ENCODE measurements at regions not wholly inside any gene's neighbourhood (a gene's known extent, or its start where the extent isn't known, plus 50 kb on each side); places are given as distances from the start of the nearest gene placed in this dataset.

GRCh38 chr5:167821669-167822068, 469.8 kb upstream of the WWC1 start:
- no peak overlapping the region for H3K4me3 Mint-ChIP-seq
- no peak overlapping the region for H3K27ac Mint-ChIP-seq
- no peaks in the 10 kb centered on the region for H3K9me3 Mint-ChIP-seq

GRCh38 chr5:167822241-167822640, 469.2 kb upstream of the WWC1 start:
- Mint-ChIP-seq H3K27me3 (no peaks in the 10 kb centered on the region), H3K4me1 (no peaks in the 10 kb centered on the region), H3K36me3 (no peaks in the 10 kb centered on the region), H3K9me3 (no peaks in the 10 kb centered on the region), H3K4me3 (no peak overlapping the region), H3K27ac (no peak overlapping the region)

More at GRCh38 chr5:167821669-167822068, 469.8 kb upstream of the WWC1 start:
- no peaks in the 10 kb centered on the region for H3K36me3 Mint-ChIP-seq
- no peaks in the 10 kb centered on the region for H3K27me3 Mint-ChIP-seq
- H3K4me1 Mint-ChIP-seq, result no peaks in the 10 kb centered on the region

GRCh38 chr5:167823405-167823804, 468.0 kb upstream of the WWC1 start:
- H3K36me3 Mint-ChIP-seq, result no peaks in the 10 kb centered on the region
- no peaks in the 10 kb centered on the region for H3K4me1 Mint-ChIP-seq
- H3K27ac Mint-ChIP-seq, result no peak overlapping the region
- no peak overlapping the region for H3K4me3 Mint-ChIP-seq
- no peaks in the 10 kb centered on the region for H3K27me3 Mint-ChIP-seq
- no peaks in the 10 kb centered on the region for H3K9me3 Mint-ChIP-seq

GRCh38 chr5:167827766-167828165, 463.7 kb upstream of the WWC1 start:
- H3K4me3 Mint-ChIP-seq, result no peak overlapping the region
- no peaks in the 10 kb centered on the region for H3K4me1 Mint-ChIP-seq
- no peaks in the 10 kb centered on the region for H3K9me3 Mint-ChIP-seq
- H3K27ac Mint-ChIP-seq, result no peak overlapping the region
- no peaks in the 10 kb centered on the region for H3K36me3 Mint-ChIP-seq
- H3K27me3 Mint-ChIP-seq, result no peaks in the 10 kb centered on the region

GRCh38 chr5:167831754-167832504, 459.5 kb upstream of the WWC1 start:
- H3K27ac Mint-ChIP-seq, result no peak overlapping the region
- no peaks in the 10 kb centered on the region for H3K4me1 Mint-ChIP-seq
- H3K4me3 Mint-ChIP-seq, result no peak overlapping the region
- no peaks in the 10 kb centered on the region for H3K27me3 Mint-ChIP-seq
- peaks cover 10% of the 10 kb centered on the region for H3K9me3 Mint-ChIP-seq
- H3K36me3 Mint-ChIP-seq, result no peaks in the 10 kb centered on the region

- no peaks in the 10 kb centered on the region for H3K4me1 Mint-ChIP-seq
- no peak overlapping the region for H3K4me3 Mint-ChIP-seq
- no peak overlapping the region for H3K27ac Mint-ChIP-seq
- H3K36me3 Mint-ChIP-seq, result no peaks in the 10 kb centered on the region
- H3K27me3 Mint-ChIP-seq, result no peaks in the 10 kb centered on the region
- peaks cover 10% of the 10 kb centered on the region for H3K9me3 Mint-ChIP-seq
Observed at GRCh38 chr5:167832609-167833008, 458.8 kb upstream of the WWC1 start.

GRCh38 chr5:167833456-167833855, 458.0 kb upstream of the WWC1 start:
- no peak overlapping the region for H3K27ac Mint-ChIP-seq
- no peaks in the 10 kb centered on the region for H3K4me1 Mint-ChIP-seq
- H3K9me3 Mint-ChIP-seq, result peaks cover 10% of the 10 kb centered on the region
- no peak overlapping the region for H3K4me3 Mint-ChIP-seq
- no peaks in the 10 kb centered on the region for H3K36me3 Mint-ChIP-seq
- no peaks in the 10 kb centered on the region for H3K27me3 Mint-ChIP-seq

GRCh38 chr5:167835146-167835545, 456.3 kb upstream of the WWC1 start:
- H3K27me3 Mint-ChIP-seq, result no peaks in the 10 kb centered on the region
- no peaks in the 10 kb centered on the region for H3K36me3 Mint-ChIP-seq
- H3K9me3 Mint-ChIP-seq, result peaks cover 10% of the 10 kb centered on the region
- H3K4me1 Mint-ChIP-seq, result no peaks in the 10 kb centered on the region
- no peak overlapping the region for H3K27ac Mint-ChIP-seq
- H3K4me3 Mint-ChIP-seq, result no peak overlapping the region

GRCh38 chr5:167837127-167837526, 454.3 kb upstream of the WWC1 start:
- H3K27ac Mint-ChIP-seq, result no peak overlapping the region
- no peaks in the 10 kb centered on the region for H3K36me3 Mint-ChIP-seq
- peaks cover 10% of the 10 kb centered on the region for H3K9me3 Mint-ChIP-seq
- H3K4me3 Mint-ChIP-seq, result no peak overlapping the region
- no peaks in the 10 kb centered on the region for H3K27me3 Mint-ChIP-seq
- H3K4me1 Mint-ChIP-seq, result no peaks in the 10 kb centered on the region

- Mint-ChIP-seq H3K9me3 (peaks cover 4% of the 10 kb centered on the region), H3K36me3 (no peaks in the 10 kb centered on the region), H3K4me1 (no peaks in the 10 kb centered on the region), H3K27me3 (no peaks in the 10 kb centered on the region), H3K4me3 (no peak overlapping the region), H3K27ac (no peak overlapping the region)
Observed at GRCh38 chr5:167839065-167839464, 452.4 kb upstream of the WWC1 start.

- peaks cover under 1% of the 10 kb centered on the region for H3K9me3 Mint-ChIP-seq
- no peaks in the 10 kb centered on the region for H3K4me1 Mint-ChIP-seq
- H3K27ac Mint-ChIP-seq, result no peak overlapping the region
- no peaks in the 10 kb centered on the region for H3K27me3 Mint-ChIP-seq
- H3K4me3 Mint-ChIP-seq, result no peak overlapping the region
- H3K36me3 Mint-ChIP-seq, result no peaks in the 10 kb centered on the region
Observed at GRCh38 chr5:167840527-167841130, 450.8 kb upstream of the WWC1 start.

GRCh38 chr5:167843881-167844572, 447.4 kb upstream of the WWC1 start:
- H3K9me3 Mint-ChIP-seq, result no peaks in the 10 kb centered on the region
- no peak overlapping the region for H3K4me3 Mint-ChIP-seq
- H3K36me3 Mint-ChIP-seq, result no peaks in the 10 kb centered on the region
- no peak overlapping the region for H3K27ac Mint-ChIP-seq
- no peaks in the 10 kb centered on the region for H3K27me3 Mint-ChIP-seq
- H3K4me1 Mint-ChIP-seq, result no peaks in the 10 kb centered on the region

GRCh38 chr5:167845952-167846351, 445.5 kb upstream of the WWC1 start:
- Mint-ChIP-seq H3K27ac (no peak overlapping the region), H3K9me3 (no peaks in the 10 kb centered on the region), H3K36me3 (no peaks in the 10 kb centered on the region), H3K4me3 (no peak overlapping the region), H3K27me3 (no peaks in the 10 kb centered on the region), H3K4me1 (no peaks in the 10 kb centered on the region)

- Mint-ChIP-seq H3K27ac (no peak overlapping the region), H3K27me3 (no peaks in the 10 kb centered on the region)
Observed at GRCh38 chr5:167849874-167850273, 441.6 kb upstream of the WWC1 start.

GRCh38 chr5:167850911-167851310, 440.5 kb upstream of the WWC1 start:
- Mint-ChIP-seq H3K27ac (no peak overlapping the region), H3K4me3 (no peak overlapping the region), H3K27me3 (no peaks in the 10 kb centered on the region), H3K9me3 (peaks cover 4% of the 10 kb centered on the region), H3K36me3 (no peaks in the 10 kb centered on the region), H3K4me1 (no peaks in the 10 kb centered on the region)

More at GRCh38 chr5:167849874-167850273, 441.6 kb upstream of the WWC1 start:
- Mint-ChIP-seq H3K4me3 (no peak overlapping the region), H3K4me1 (no peaks in the 10 kb centered on the region), H3K36me3 (no peaks in the 10 kb centered on the region), H3K9me3 (peaks cover 4% of the 10 kb centered on the region)

- H3K36me3 Mint-ChIP-seq, result no peaks in the 10 kb centered on the region
Observed at GRCh38 chr5:167851416-167851815, 440.0 kb upstream of the WWC1 start.

More at GRCh38 chr5:167851416-167851815, 440.0 kb upstream of the WWC1 start:
- peaks cover 4% of the 10 kb centered on the region for H3K9me3 Mint-ChIP-seq
- no peaks in the 10 kb centered on the region for H3K4me1 Mint-ChIP-seq
- no peaks in the 10 kb centered on the region for H3K27me3 Mint-ChIP-seq
- no peak overlapping the region for H3K4me3 Mint-ChIP-seq
- no peak overlapping the region for H3K27ac Mint-ChIP-seq
